Erythroblast (primary cell): ENCODE measurements at regions not wholly inside any gene's neighbourhood (a gene's known extent, or its start where the extent isn't known, plus 50 kb on each side); places are given as distances from the start of the nearest gene placed in this dataset.

Experiments
- GATA1 ChIP-seq: IDR thresholded peaks from 2 replicates; pipeline ENCODE4 v1.6.1; 2011; ENCODE audit warnings: low read depth, mild to moderate bottlenecking, control low read depth, low read length, moderate library complexity
- POLR2A ChIP-seq: IDR thresholded peaks from 2 replicates; pipeline ENCODE4 v1.6.1; 2011; ENCODE audit warnings: mild to moderate bottlenecking, low read length

- TF ChIP-seq POLR2A (no peak), GATA1 (no peak)
Measured at GRCh38 chr13:104416973-104417372, 1350.8 kb upstream of the SLC10A2 start.
